HG03575 (cell line): ENCODE measurements at regions not wholly inside any gene's neighbourhood (a gene's known extent, or its start where the extent isn't known, plus 50 kb on each side); places are given as distances from the start of the nearest gene placed in this dataset.

ENCODE experiments used
- ATAC-seq: cut with Tn5 transposase; IDR thresholded peaks from one replicate; pipeline ENCODE4 v1.9.1; 2021; ENCODE audit not compliant: unreplicated experiment, insufficient number of reproducible peaks, low FRiP score; ENCODE audit errors: extremely low read depth

GRCh38 chr10:10786109-10787090 lies 231.3 kb upstream of the CELF2 start:
- no peak for ATAC-seq

GRCh38 chr10:10787586-10787985 lies 230.1 kb upstream of the CELF2 start:
- no peak for ATAC-seq

GRCh38 chr10:10788761-10789160 lies 228.9 kb upstream of the CELF2 start:
- no peak for ATAC-seq

GRCh38 chr10:10791869-10792268 lies 225.8 kb upstream of the CELF2 start:
- ATAC-seq = no peak

GRCh38 chr10:10792681-10793080 lies 225.0 kb upstream of the CELF2 start:
- no peak for ATAC-seq

- no peak for ATAC-seq
Measured at GRCh38 chr10:10794046-10794445, 223.6 kb upstream of the CELF2 start.

- ATAC-seq = no peak
Measured at GRCh38 chr10:10794791-10795191, 222.9 kb upstream of the CELF2 start.

GRCh38 chr10:10796061-10796773 lies 221.5 kb upstream of the CELF2 start:
- no peak for ATAC-seq

GRCh38 chr10:10796774-10797415 lies 220.8 kb upstream of the CELF2 start:
- no peak for ATAC-seq

- ATAC-seq = no peak
Measured at GRCh38 chr10:10797513-10797912, 220.2 kb upstream of the CELF2 start.

- no peak for ATAC-seq
Measured at GRCh38 chr10:10798102-10798863, 219.4 kb upstream of the CELF2 start.

GRCh38 chr10:10798864-10799192 lies 218.8 kb upstream of the CELF2 start:
- no peak for ATAC-seq

- no peak for ATAC-seq
Measured at GRCh38 chr10:10800961-10801360, 216.7 kb upstream of the CELF2 start.

- no peak for ATAC-seq
Measured at GRCh38 chr10:10803278-10803677, 214.4 kb upstream of the CELF2 start.

- ATAC-seq = no peak
Measured at GRCh38 chr10:10804061-10804460, 213.6 kb upstream of the CELF2 start.

- ATAC-seq = no peak
Measured at GRCh38 chr10:10804998-10805740, 212.5 kb upstream of the CELF2 start.

- no peak for ATAC-seq
Measured at GRCh38 chr10:10807106-10807505, 210.6 kb upstream of the CELF2 start.

GRCh38 chr10:10811562-10811961 lies 206.1 kb upstream of the CELF2 start:
- ATAC-seq = no peak
